ENCODE measurements at regions not wholly inside any gene's neighbourhood (a gene's known extent, or its start where the extent isn't known, plus 50 kb on each side); places are given as distances from the start of the nearest gene placed in this dataset.

DNA sequence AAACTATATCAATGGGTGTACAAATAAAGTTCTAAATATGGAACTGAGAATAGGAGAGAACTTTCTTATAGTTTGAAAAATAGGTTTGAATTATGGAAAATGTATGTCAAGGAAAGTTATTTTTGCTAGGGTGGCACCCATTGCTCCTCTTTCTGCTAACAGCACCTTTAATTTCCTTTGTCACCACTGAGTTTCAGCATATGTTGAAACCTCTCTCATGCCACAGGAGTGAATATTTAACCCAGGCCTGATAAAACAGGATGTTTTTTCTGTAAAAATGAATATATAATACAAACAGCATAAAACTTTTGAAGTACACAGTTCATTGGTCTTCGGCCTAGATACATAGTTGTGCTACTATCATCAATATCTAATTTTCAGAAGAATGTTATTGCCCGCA, 385.5 kb upstream of the ANO5 start:
- ATAC-seq (no peak), DNase-seq (no peak)
- Mint-ChIP-seq H3K4me1 (no peaks in the 10 kb centered on the region), H3K36me3 (ENCODE audit: low read depth) (no peaks in the 10 kb centered on the region), H3K27ac (no peak overlapping the region), H3K4me3 (no peak overlapping the region), H3K27me3 (no peaks in the 10 kb centered on the region)
- H3K9me3 ChIP-seq (ENCODE audit: control insufficient read depth, low read length, poor library complexity, severe bottlenecking), result peaks cover 2% of the 10 kb centered on the region

DNA sequence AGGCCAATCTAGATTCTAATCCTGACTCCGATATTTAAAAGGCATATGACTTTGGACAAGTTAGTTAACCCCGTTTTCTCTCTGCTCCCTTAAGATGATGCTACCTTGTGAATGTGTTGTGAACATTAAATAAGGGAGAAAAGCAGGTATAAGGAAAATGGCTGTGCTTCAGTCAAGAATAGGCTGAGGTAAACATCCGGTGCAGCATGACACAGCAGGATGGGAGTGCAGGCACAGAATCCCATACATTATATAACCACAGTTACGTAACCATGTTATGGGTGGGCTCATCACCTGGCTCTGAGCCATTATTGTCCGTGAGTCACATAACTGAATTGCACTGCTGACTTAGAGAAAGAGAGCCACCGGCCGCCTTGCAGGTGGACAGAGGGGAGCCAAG, 382.2 kb upstream of the ANO5 start:
- DNase-seq (no peak), ATAC-seq (no peak)
- H3K27ac Mint-ChIP-seq, result no peak overlapping the region
- no peaks in the 10 kb centered on the region for H3K4me1 Mint-ChIP-seq
- no peaks in the 10 kb centered on the region for H3K27me3 Mint-ChIP-seq
- H3K9me3 ChIP-seq (ENCODE audit: control insufficient read depth, low read length, poor library complexity, severe bottlenecking), result peaks cover 2% of the 10 kb centered on the region
- no peak overlapping the region for H3K4me3 Mint-ChIP-seq
- no peaks in the 10 kb centered on the region for H3K36me3 Mint-ChIP-seq (ENCODE audit: low read depth)

DNA sequence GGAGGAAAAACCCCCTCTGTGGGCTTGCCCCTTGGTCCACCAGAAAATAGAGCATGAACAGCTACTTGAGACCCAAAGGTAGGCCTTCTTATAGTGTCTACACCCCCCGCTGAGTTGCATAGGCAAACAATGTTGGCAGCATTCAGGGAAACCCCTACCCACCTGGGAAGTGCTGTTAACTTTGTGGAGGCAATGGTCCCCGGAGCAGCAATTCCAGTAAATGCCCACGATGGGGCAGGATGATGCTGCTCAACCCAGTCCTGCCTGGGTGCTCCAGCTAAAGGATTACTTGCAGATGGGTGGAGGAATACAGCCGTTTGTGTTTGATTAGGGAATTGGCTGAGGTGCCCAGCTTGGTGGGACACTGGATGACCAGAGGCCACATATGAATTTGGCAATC, 381.3 kb upstream of the ANO5 start:
- Mint-ChIP-seq H3K27me3 (no peaks in the 10 kb centered on the region), H3K27ac (no peak overlapping the region), H3K36me3 (ENCODE audit: low read depth) (no peaks in the 10 kb centered on the region), H3K4me1 (no peaks in the 10 kb centered on the region), H3K4me3 (no peak overlapping the region)
- ATAC-seq, result no peak
- DNase-seq, result no peak
- peaks cover under 1% of the 10 kb centered on the region for H3K9me3 ChIP-seq (ENCODE audit: control insufficient read depth, low read length, poor library complexity, severe bottlenecking)

DNA sequence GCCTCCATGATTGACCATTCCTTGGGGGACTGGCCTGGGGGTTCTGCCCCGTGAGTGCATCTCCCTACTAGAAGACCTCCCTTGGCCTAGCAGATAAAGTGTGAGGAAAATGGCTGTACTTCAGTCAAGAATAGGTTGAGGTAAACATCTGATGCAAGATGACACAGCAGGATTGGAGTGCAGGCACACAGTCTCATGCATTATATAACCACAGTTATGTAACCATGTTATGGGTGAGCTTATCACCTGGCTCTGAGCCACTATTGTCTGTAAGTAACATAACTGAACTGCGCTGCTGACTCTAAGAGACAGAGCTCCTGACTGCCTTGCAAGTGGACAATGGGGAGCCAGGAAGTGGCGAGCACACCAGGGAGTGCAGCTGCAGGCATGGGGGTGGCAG, 378.7 kb upstream of the ANO5 start:
- no peak for ATAC-seq
- no peaks in the 10 kb centered on the region for H3K4me1 Mint-ChIP-seq
- DNase-seq, result no peak
- no peaks in the 10 kb centered on the region for H3K36me3 Mint-ChIP-seq (ENCODE audit: low read depth)
- H3K27ac Mint-ChIP-seq, result no peak overlapping the region
- H3K4me3 Mint-ChIP-seq, result no peak overlapping the region
- no peaks in the 10 kb centered on the region for H3K9me3 ChIP-seq (ENCODE audit: control insufficient read depth, low read length, poor library complexity, severe bottlenecking)
- no peaks in the 10 kb centered on the region for H3K27me3 Mint-ChIP-seq

DNA sequence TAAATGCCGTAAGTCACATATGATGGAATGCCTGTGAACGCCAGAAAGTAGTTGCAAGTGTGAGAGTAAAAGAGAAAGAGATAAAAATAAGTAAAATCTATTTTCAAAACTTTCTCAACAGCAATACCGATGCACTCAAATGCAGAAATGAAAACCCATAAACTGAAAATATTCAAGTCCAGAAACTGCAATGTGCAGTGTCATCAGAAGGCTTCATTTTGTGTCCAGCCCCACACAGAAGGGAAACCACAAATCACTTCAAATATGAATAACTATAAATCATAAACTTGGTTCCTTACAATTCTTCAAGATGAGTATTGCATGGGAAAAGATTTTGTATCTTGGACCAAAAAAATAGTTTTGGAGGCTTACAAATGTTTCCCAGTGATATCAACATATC, 375.2 kb upstream of the ANO5 start:
- DNase-seq (no peak), ATAC-seq (no peak)
- H3K4me1 Mint-ChIP-seq, result no peaks in the 10 kb centered on the region
- H3K27ac Mint-ChIP-seq, result no peak overlapping the region
- H3K4me3 Mint-ChIP-seq, result no peak overlapping the region
- H3K9me3 ChIP-seq (ENCODE audit: control insufficient read depth, low read length, poor library complexity, severe bottlenecking), result no peaks in the 10 kb centered on the region
- H3K36me3 Mint-ChIP-seq (ENCODE audit: low read depth), result no peaks in the 10 kb centered on the region
- H3K27me3 Mint-ChIP-seq, result no peaks in the 10 kb centered on the region

DNA sequence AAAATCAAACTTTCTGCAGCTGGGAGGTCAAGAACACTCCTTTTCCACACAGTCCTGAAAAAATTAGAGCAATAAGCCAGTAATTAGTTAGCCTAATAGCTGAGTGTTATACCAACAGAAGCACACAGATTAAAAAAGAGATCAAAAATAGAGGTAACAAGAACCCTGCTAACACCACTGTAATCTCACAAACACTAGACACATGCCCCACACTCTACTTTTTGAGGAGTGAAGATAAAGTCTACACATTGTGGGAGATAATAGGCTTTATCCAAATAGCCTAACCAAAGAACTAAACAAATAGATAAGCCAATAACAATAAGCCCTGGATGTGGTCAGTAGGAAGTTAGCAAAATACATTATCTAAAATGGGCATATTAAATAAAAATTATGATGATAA, 372.7 kb upstream of the ANO5 start:
- no peak for ATAC-seq

DNA sequence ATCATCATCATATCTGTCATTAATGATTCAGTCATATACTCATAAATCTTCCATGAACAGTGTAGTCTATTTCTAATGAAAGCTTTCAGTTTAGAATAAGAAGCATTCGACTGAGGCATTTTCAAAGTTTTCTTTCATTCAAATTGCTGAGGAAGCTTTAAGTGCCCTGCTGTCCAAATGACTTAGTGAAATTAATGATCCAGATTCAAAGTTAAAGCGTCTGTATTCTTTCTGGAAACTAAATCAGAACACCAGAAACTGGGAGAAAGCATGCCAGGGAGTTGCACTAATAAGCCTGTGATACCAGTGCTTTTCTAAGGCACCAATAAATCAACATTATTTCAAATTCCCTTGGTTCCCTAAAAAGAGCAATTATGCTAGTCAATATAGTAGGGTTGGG, 367.8 kb upstream of the ANO5 start:
- no peaks in the 10 kb centered on the region for H3K27me3 Mint-ChIP-seq
- H3K36me3 Mint-ChIP-seq (ENCODE audit: low read depth), result no peaks in the 10 kb centered on the region
- H3K4me3 Mint-ChIP-seq, result no peak overlapping the region
- no peaks in the 10 kb centered on the region for H3K4me1 Mint-ChIP-seq
- H3K9me3 ChIP-seq (ENCODE audit: control insufficient read depth, low read length, poor library complexity, severe bottlenecking), result no peaks in the 10 kb centered on the region
- DNase-seq, result no peak
- ATAC-seq, result no peak
- no peak overlapping the region for H3K27ac Mint-ChIP-seq

More for the DNA sequence above, 372.7 kb upstream of the ANO5 start:
- H3K4me1 Mint-ChIP-seq, result no peaks in the 10 kb centered on the region
- H3K36me3 Mint-ChIP-seq (ENCODE audit: low read depth), result no peaks in the 10 kb centered on the region
- H3K27ac Mint-ChIP-seq, result no peak overlapping the region
- no peak overlapping the region for H3K4me3 Mint-ChIP-seq
- no peaks in the 10 kb centered on the region for H3K9me3 ChIP-seq (ENCODE audit: control insufficient read depth, low read length, poor library complexity, severe bottlenecking)
- DNase-seq, result no peak
- H3K27me3 Mint-ChIP-seq, result no peaks in the 10 kb centered on the region

DNA sequence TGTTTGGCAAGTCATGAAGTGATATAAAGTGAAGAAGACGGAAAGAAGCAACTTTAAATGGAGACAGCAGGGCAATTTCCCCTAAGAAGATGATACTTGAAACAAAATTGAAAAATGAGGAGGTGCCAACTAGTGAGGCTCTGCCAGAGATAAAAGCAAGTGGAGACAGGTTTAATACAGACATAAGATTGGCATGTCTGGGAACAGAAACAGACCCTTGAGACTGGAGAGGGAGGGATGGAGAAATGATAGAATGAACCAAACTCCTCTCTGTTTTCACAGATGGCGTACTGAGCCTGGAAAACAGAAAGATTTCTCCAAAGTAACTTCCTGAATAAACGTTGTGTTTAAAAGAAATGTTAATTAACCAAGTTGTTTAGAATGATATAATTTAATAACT, 354.5 kb upstream of the ANO5 start:
- Mint-ChIP-seq H3K27ac (no peak overlapping the region), H3K4me1 (no peaks in the 10 kb centered on the region), H3K4me3 (no peak overlapping the region), H3K36me3 (ENCODE audit: low read depth) (no peaks in the 10 kb centered on the region), H3K27me3 (no peaks in the 10 kb centered on the region)
- DNase-seq (no peak), ATAC-seq (no peak)
- H3K9me3 ChIP-seq (ENCODE audit: control insufficient read depth, low read length, poor library complexity, severe bottlenecking), result no peaks in the 10 kb centered on the region

DNA sequence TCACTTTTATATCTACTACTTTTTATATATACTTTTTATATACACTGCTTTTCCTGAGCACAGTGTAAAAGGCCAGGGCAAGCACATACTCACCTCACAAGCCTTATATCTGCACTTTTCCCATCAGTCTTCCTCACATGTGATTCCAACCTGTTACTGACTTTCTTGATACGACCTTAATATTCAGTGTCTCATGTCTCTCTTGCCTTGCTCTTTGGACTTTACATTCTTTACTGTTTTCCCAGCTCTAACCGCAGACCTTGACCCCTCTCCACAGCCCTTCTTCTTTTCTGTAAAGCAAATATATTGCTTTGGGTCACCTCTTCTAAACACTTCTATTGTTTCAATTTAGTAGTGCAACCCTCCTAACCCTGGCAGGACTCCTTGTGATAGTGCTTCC, 353.1 kb upstream of the ANO5 start:
- H3K27ac Mint-ChIP-seq, result no peak overlapping the region
- DNase-seq, result no peak
- no peak overlapping the region for H3K4me3 Mint-ChIP-seq
- no peaks in the 10 kb centered on the region for H3K9me3 ChIP-seq (ENCODE audit: control insufficient read depth, low read length, poor library complexity, severe bottlenecking)
- H3K4me1 Mint-ChIP-seq, result no peaks in the 10 kb centered on the region
- no peaks in the 10 kb centered on the region for H3K27me3 Mint-ChIP-seq
- ATAC-seq, result no peak
- no peaks in the 10 kb centered on the region for H3K36me3 Mint-ChIP-seq (ENCODE audit: low read depth)

DNA sequence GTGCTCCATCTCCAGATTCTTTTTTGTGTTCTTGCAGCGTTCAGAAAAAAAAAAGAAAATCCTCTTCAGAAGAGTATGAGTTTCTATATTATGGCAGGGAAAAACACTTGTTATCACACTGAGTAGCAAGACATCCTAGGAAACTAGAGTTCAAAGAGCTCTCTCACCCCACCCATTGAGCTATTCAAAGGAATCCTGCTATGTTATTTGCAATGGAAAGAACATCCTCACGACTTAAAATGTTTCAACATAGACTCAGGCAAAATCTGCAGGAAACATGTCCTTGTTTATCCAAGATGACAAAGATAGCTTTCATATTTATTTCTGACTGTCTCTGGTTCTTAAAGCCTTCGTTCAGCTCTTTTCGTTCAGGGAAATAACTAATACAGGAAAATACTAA, 331.6 kb upstream of the ANO5 start:
- ATAC-seq (no peak), DNase-seq (no peak)
- no peak overlapping the region for H3K27ac Mint-ChIP-seq
- no peaks in the 10 kb centered on the region for H3K4me1 Mint-ChIP-seq
- H3K9me3 ChIP-seq (ENCODE audit: control insufficient read depth, low read length, poor library complexity, severe bottlenecking), result no peaks in the 10 kb centered on the region
- H3K27me3 Mint-ChIP-seq, result no peaks in the 10 kb centered on the region
- no peak overlapping the region for H3K4me3 Mint-ChIP-seq
- H3K36me3 Mint-ChIP-seq (ENCODE audit: low read depth), result no peaks in the 10 kb centered on the region

DNA sequence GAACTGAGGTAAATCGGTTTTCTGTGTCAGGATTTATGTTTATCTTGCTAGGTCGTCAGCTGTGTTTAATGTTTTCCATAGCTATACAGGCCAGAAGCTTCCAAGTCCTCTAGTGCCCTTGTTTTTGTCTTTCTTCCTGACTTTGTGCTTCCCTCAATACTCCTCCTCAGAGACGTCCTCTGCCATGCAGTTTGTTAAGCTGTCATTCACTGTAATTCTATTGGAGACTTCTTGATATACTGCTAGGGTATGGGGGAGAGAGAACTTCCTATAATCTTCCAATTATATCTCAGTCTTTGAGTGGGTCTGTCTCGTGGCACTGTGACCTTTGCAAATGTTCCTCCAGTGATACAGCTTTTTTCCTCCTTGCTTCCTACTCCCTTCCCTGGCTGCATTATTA, 327.3 kb upstream of the ANO5 start:
- no peak overlapping the region for H3K4me3 Mint-ChIP-seq
- ATAC-seq, result no peak
- H3K4me1 Mint-ChIP-seq, result no peaks in the 10 kb centered on the region
- no peaks in the 10 kb centered on the region for H3K27me3 Mint-ChIP-seq
- no peak overlapping the region for H3K27ac Mint-ChIP-seq
- DNase-seq, result no peak
- no peaks in the 10 kb centered on the region for H3K9me3 ChIP-seq (ENCODE audit: control insufficient read depth, low read length, poor library complexity, severe bottlenecking)
- H3K36me3 Mint-ChIP-seq (ENCODE audit: low read depth), result no peaks in the 10 kb centered on the region

DNA sequence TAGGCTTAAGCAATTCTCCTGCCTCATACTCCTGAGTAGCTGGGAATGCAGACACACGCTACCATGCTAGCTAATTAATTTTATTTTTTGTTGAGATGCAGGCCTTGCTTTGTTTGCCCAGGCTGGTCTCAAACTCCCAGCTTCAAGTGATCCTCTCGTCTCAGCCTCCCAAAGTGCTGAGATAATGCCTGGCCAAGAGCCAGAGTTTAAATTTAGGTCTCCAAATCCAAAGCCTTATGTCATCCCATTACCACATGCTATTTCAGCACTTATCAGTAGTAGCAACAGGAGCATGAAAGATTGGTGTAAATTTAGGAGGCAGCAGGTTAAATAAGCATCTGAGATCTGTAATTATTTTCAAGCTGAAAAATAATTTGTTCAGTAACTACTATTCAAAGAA, 326.1 kb upstream of the ANO5 start:
- no peaks in the 10 kb centered on the region for H3K4me1 Mint-ChIP-seq
- no peaks in the 10 kb centered on the region for H3K9me3 ChIP-seq (ENCODE audit: control insufficient read depth, low read length, poor library complexity, severe bottlenecking)
- H3K36me3 Mint-ChIP-seq (ENCODE audit: low read depth), result no peaks in the 10 kb centered on the region
- no peak overlapping the region for H3K27ac Mint-ChIP-seq
- no peak overlapping the region for H3K4me3 Mint-ChIP-seq
- DNase-seq, result no peak
- no peak for ATAC-seq
- no peaks in the 10 kb centered on the region for H3K27me3 Mint-ChIP-seq

DNA sequence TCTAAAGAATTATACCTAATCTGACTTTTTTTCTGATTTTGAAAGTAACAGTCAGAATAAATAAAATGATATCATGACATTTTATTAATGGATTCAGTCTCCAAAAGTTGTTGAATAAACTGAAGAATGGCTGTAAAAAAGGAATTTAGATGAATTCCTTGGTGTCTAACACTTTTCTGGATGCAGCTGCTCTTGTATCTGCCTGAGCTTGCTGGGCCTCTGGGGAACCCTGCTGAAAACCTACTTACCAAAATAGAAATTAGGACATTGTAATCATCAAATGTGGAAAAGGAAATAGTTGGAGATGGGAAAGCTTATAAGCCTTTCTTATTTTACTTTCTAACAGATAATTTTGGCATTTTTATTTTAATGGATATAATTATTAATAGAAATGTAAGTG, 315.7 kb upstream of the ANO5 start:
- no peaks in the 10 kb centered on the region for H3K36me3 Mint-ChIP-seq (ENCODE audit: low read depth)
- H3K27me3 Mint-ChIP-seq, result no peaks in the 10 kb centered on the region
- ATAC-seq, result no peak
- no peaks in the 10 kb centered on the region for H3K4me1 Mint-ChIP-seq
- no peak for DNase-seq
- H3K9me3 ChIP-seq (ENCODE audit: control insufficient read depth, low read length, poor library complexity, severe bottlenecking), result no peaks in the 10 kb centered on the region
- no peak overlapping the region for H3K27ac Mint-ChIP-seq
- H3K4me3 Mint-ChIP-seq, result no peak overlapping the region

DNA sequence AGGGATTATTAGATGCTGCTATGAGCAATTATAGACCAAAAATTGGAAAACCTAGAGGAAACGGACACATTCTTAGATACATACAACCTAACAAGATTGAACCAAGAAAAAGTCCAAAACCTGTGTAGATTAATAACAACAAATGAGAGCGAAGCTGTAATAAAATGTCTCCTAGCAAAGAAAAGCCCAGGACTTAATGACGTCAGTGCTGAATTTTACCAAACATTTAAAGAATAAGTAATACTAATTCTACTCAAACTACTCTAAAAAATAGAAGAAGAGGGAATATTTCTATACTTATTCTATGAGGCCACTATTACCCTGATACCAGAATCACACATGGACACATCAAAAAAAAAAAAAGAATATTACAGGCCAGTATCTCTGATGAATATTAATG, 309.5 kb upstream of the ANO5 start:
- no peak for ATAC-seq
- no peaks in the 10 kb centered on the region for H3K27me3 Mint-ChIP-seq

DNA sequence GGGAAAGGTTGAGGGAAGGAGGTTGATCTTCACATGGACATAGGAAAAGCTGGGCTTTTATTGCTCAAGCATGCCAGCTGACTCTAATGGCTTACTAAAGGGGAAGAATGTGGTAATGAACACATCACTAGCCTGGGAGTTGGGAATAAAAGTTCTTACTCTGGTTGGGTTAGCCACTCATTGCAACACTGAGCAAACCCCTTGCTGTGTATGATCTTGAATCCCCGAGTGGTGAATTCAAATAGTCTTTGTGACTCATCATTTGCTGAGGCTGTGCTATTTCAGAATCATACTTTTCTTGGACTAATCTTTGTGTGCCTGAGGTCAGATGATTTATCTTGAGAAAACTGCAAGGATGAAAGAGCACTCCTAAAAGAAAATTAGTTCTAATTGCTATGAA, 304.1 kb upstream of the ANO5 start:
- DNase-seq (no peak), ATAC-seq (no peak)
- Mint-ChIP-seq H3K36me3 (ENCODE audit: low read depth) (no peaks in the 10 kb centered on the region), H3K4me3 (no peak overlapping the region), H3K27ac (no peak overlapping the region), H3K27me3 (no peaks in the 10 kb centered on the region), H3K4me1 (no peaks in the 10 kb centered on the region)
- no peaks in the 10 kb centered on the region for H3K9me3 ChIP-seq (ENCODE audit: control insufficient read depth, low read length, poor library complexity, severe bottlenecking)

More for the DNA sequence above, 309.5 kb upstream of the ANO5 start:
- DNase-seq, result no peak
- H3K9me3 ChIP-seq (ENCODE audit: control insufficient read depth, low read length, poor library complexity, severe bottlenecking), result no peaks in the 10 kb centered on the region
- H3K4me3 Mint-ChIP-seq, result no peak overlapping the region
- H3K27ac Mint-ChIP-seq, result no peak overlapping the region
- no peaks in the 10 kb centered on the region for H3K4me1 Mint-ChIP-seq
- no peaks in the 10 kb centered on the region for H3K36me3 Mint-ChIP-seq (ENCODE audit: low read depth)
